Activated naive CD4-positive, alpha-beta T cell treated with anti-CD3 and anti-CD28 coated beads, Interleukin-2, amount 50 U/mL, for 24 hours (primary cell): ENCODE measurements at regions not wholly inside any gene's neighbourhood (a gene's known extent, or its start where the extent isn't known, plus 50 kb on each side); places are given as distances from the start of the nearest gene placed in this dataset.

ENCODE experiments used
- H3K27ac Mint-ChIP-seq: one replicate; pipeline ENCODE4 v1.8.0; 2021; ENCODE audit warnings: mild to moderate bottlenecking, mixed read lengths
- H3K27me3 Mint-ChIP-seq: one replicate; pipeline ENCODE4 v1.8.0; 2021; ENCODE audit warnings: mixed read lengths
- H3K36me3 Mint-ChIP-seq: one replicate; pipeline ENCODE4 v1.8.0; 2021; ENCODE audit warnings: mixed read lengths
- H3K4me1 Mint-ChIP-seq: one replicate; pipeline ENCODE4 v1.8.0; 2021; ENCODE audit warnings: mixed read lengths
- H3K4me3 Mint-ChIP-seq: one replicate; pipeline ENCODE4 v1.8.0; 2021; ENCODE audit warnings: mild to moderate bottlenecking, mixed read lengths
- H3K9me3 Mint-ChIP-seq: one replicate; pipeline ENCODE4 v1.8.0; 2021; ENCODE audit warnings: mixed read lengths

GRCh38 chr6:74069089-74069581 is 373.1 kb downstream of the CD109 start:
- Mint-ChIP-seq H3K36me3 (no peaks in the 10 kb centered on the region), H3K9me3 (no peaks in the 10 kb centered on the region), H3K27ac (no peak overlapping the region), H3K4me1 (no peaks in the 10 kb centered on the region), H3K27me3 (peaks cover 4% of the 10 kb centered on the region), H3K4me3 (no peak overlapping the region)

DNA sequence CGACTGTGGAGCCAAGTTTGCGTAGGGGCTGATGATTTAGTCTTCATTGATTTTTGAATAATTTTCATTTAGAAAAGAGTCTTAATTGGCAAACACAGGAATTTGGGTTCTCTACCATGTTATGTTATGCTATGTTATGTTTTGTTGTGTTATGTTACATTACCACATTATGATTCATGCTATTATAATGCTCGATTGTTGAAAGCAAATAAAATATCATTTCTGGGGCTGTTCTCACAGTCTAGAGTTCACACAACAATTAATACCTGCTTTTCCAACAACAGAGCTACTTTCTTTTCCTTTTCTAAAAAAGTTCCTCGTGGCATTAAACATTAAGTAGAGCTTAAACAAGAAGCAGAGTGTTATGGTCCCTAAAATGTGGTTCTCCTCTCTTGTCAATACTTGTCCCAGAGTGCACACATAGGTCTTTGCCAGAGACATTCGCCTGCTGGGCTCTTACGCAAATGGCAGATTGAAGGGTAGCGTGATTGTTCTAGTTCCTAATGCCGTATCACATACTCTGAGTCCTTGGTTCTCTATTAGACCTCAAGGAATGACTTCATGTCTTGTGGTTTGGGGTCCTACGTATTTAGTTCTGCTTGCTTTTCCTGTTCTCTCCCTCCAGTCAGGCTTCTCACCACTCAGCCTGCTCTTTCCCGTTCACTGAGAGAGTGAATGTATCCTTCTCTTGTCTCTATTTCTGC is 370.3 kb downstream of the CD109 start:
- Mint-ChIP-seq H3K27ac (no peak overlapping the region), H3K4me1 (no peaks in the 10 kb centered on the region), H3K27me3 (peaks cover 4% of the 10 kb centered on the region), H3K36me3 (no peaks in the 10 kb centered on the region), H3K4me3 (no peak overlapping the region), H3K9me3 (no peaks in the 10 kb centered on the region)

- no peaks in the 10 kb centered on the region for H3K9me3 Mint-ChIP-seq
- no peaks in the 10 kb centered on the region for H3K4me1 Mint-ChIP-seq
- H3K36me3 Mint-ChIP-seq: no peaks in the 10 kb centered on the region
- H3K4me3 Mint-ChIP-seq: no peak overlapping the region
- peaks cover 4% of the 10 kb centered on the region for H3K27me3 Mint-ChIP-seq
- H3K27ac Mint-ChIP-seq: no peak overlapping the region
These were observed 369.7 kb downstream of the CD109 start for GRCh38 chr6:74065705-74066104.

DNA sequence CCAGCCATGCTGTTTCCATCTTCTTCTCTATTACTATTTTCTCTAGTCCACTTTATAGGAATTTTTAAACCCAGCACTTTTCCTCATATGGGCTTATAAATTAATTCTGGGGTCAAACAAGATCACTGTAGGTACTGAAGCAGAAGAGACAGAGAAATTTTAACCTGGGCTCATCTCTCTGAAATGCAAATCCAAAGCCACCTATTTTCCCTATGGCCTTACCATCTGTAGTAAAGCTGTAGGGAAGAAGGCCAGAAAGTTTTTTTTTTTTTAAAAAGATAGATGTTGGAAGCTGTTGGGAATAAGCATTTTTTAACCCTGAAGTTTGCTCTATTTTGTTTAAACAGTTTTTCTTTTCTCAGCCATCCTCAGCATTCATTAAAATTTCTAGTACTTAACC is 367.4 kb downstream of the CD109 start:
- H3K36me3 Mint-ChIP-seq: no peaks in the 10 kb centered on the region
- peaks cover 2% of the 10 kb centered on the region for H3K27me3 Mint-ChIP-seq
- H3K4me1 Mint-ChIP-seq: no peaks in the 10 kb centered on the region
- no peaks in the 10 kb centered on the region for H3K9me3 Mint-ChIP-seq
- H3K27ac Mint-ChIP-seq: no peak overlapping the region
- no peak overlapping the region for H3K4me3 Mint-ChIP-seq

DNA sequence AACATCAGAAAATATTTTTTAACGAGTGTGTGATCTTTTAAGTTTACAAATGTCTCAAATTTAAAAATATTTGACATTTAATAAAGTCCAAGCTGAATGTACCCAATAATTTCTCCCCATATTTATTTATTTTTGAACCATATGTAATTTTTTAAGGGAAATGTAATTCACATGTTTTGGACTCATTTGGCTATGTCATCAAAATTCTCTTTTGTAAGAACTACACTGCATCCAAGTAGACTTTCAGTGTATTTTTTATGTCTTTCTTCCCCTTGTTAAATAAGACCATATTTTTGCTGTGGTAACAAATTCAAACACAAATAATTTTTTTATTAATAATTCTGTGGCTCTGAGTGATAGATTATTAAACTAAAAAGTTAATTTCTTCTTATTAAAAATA is 365.2 kb downstream of the CD109 start:
- no peaks in the 10 kb centered on the region for H3K36me3 Mint-ChIP-seq
- no peak overlapping the region for H3K27ac Mint-ChIP-seq
- H3K9me3 Mint-ChIP-seq: no peaks in the 10 kb centered on the region
- no peaks in the 10 kb centered on the region for H3K4me1 Mint-ChIP-seq
- H3K27me3 Mint-ChIP-seq: no peaks in the 10 kb centered on the region
- H3K4me3 Mint-ChIP-seq: no peak overlapping the region

- Mint-ChIP-seq H3K4me3 (no peak overlapping the region), H3K36me3 (no peaks in the 10 kb centered on the region), H3K9me3 (no peaks in the 10 kb centered on the region), H3K27ac (no peak overlapping the region), H3K27me3 (no peaks in the 10 kb centered on the region), H3K4me1 (no peaks in the 10 kb centered on the region)
These were observed 364.4 kb downstream of the CD109 start for GRCh38 chr6:74060354-74060753.

DNA sequence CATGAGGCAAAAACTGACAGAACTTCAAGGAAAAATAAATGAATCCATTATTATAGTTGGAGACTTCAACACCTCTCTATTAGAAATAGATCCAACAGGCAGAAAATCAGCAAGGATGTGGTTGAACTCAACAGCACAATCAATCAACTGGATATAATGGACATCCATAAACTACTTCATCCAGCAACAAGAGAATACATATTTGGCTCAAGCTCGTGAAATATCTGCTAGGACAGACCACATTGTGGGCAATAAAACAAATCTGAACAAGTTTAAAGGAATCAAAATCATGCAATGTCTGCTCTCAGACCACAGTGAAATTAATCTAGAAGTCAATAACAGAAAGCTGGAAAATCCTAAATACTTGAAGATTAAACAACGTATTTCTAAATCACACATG is 362.6 kb downstream of the CD109 start:
- Mint-ChIP-seq H3K27ac (no peak overlapping the region), H3K4me3 (no peak overlapping the region), H3K27me3 (no peaks in the 10 kb centered on the region), H3K9me3 (no peaks in the 10 kb centered on the region), H3K4me1 (no peaks in the 10 kb centered on the region), H3K36me3 (no peaks in the 10 kb centered on the region)

GRCh38 chr6:74057326-74057725 is 361.3 kb downstream of the CD109 start:
- H3K4me1 Mint-ChIP-seq: no peaks in the 10 kb centered on the region
- no peak overlapping the region for H3K27ac Mint-ChIP-seq
- H3K36me3 Mint-ChIP-seq: no peaks in the 10 kb centered on the region
- H3K4me3 Mint-ChIP-seq: no peak overlapping the region
- no peaks in the 10 kb centered on the region for H3K27me3 Mint-ChIP-seq
- no peaks in the 10 kb centered on the region for H3K9me3 Mint-ChIP-seq

DNA sequence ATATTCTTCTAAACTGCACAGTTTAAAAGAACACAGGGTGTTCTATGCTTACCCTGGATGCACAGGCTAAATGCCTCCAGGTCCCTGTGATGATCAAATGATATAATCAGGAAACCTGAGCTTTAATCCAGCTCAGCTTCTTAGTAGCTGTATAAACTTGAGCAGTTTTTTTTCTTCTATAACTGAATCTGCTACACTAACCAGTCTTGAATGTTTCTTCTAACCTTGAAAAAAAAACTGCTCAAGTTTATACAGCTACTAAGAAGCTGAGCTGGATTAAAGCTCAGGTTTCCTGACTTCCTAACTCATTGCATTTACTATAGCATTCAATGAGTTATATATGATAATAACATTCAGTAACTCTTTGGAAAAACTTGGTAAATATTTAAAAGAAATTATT is 358.2 kb downstream of the CD109 start:
- Mint-ChIP-seq H3K27me3 (peaks cover 2% of the 10 kb centered on the region), H3K9me3 (no peaks in the 10 kb centered on the region), H3K4me3 (no peak overlapping the region), H3K36me3 (no peaks in the 10 kb centered on the region), H3K4me1 (no peaks in the 10 kb centered on the region), H3K27ac (no peak overlapping the region)

- no peaks in the 10 kb centered on the region for H3K4me1 Mint-ChIP-seq
- no peak overlapping the region for H3K27ac Mint-ChIP-seq
- no peaks in the 10 kb centered on the region for H3K9me3 Mint-ChIP-seq
- no peak overlapping the region for H3K4me3 Mint-ChIP-seq
- H3K27me3 Mint-ChIP-seq: peaks cover 4% of the 10 kb centered on the region
- no peaks in the 10 kb centered on the region for H3K36me3 Mint-ChIP-seq
These were observed 354.9 kb downstream of the CD109 start for GRCh38 chr6:74050921-74051320.

GRCh38 chr6:74048387-74048786 is 352.4 kb downstream of the CD109 start:
- Mint-ChIP-seq H3K9me3 (no peaks in the 10 kb centered on the region), H3K4me3 (no peak overlapping the region), H3K27ac (no peak overlapping the region), H3K36me3 (no peaks in the 10 kb centered on the region), H3K4me1 (no peaks in the 10 kb centered on the region), H3K27me3 (peaks cover 4% of the 10 kb centered on the region)

DNA sequence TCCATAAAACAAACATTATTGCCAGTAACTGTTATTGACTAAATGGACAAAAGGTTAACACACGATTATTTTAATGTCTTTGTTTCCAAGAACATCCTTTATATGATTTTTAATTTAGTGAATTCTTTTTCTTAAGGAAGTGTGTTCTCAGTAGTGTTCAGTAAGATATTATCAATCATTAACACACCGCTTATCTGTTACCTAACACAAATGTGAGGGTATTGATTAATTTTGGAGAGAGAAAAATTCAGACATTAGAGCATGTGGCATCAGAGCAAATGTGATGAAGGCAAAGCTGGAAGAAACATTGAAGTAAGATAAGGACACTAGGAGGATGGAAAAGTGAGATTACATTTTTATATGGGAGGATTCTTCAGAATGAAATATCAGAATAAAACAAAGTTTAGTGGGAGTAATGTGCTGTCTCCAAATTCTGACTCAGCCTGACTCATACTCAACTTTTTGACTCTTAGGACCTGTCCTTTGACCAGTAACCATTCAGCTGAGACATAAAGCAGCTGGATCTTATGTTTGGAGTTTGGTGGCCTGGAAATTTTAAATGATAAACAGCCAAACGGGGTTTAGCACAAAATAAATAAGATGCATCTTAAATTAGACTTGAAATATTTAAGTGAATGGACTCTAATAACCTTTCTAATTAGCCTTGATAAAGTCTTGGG is 348.6 kb downstream of the CD109 start:
- H3K36me3 Mint-ChIP-seq: no peaks in the 10 kb centered on the region
- no peak overlapping the region for H3K27ac Mint-ChIP-seq
- peaks cover 5% of the 10 kb centered on the region for H3K9me3 Mint-ChIP-seq
- no peaks in the 10 kb centered on the region for H3K4me1 Mint-ChIP-seq
- peaks cover 2% of the 10 kb centered on the region for H3K27me3 Mint-ChIP-seq
- no peak overlapping the region for H3K4me3 Mint-ChIP-seq

GRCh38 chr6:74041420-74041819 is 345.4 kb downstream of the CD109 start:
- peaks cover 2% of the 10 kb centered on the region for H3K27me3 Mint-ChIP-seq

DNA sequence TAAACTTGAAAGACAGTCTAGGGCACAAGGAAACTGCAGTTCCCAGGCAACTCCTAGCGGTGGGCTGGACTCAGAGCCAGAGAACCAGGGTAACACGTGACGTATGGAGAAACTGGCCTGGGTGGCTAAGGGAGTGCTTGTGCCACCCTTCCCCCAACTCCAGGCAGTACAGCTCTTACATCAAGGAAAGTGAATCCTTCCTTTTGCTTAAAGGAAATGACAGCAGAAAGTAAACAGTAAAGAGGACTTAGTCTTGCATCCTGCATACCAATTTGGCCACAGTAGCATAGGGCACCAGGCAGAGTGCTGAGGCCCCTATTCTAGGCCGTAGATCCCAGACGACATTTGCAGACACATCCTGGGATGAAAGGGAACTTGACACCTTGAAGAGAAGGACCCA is 322.8 kb downstream of the CD109 start:
- Mint-ChIP-seq H3K36me3 (no peaks in the 10 kb centered on the region), H3K27ac (no peak overlapping the region), H3K9me3 (peaks cover 5% of the 10 kb centered on the region), H3K4me1 (no peaks in the 10 kb centered on the region), H3K27me3 (no peaks in the 10 kb centered on the region), H3K4me3 (no peak overlapping the region)

More at GRCh38 chr6:74041420-74041819, 345.4 kb downstream of the CD109 start:
- Mint-ChIP-seq H3K9me3 (peaks cover 9% of the 10 kb centered on the region), H3K4me1 (no peaks in the 10 kb centered on the region), H3K4me3 (no peak overlapping the region), H3K27ac (no peak overlapping the region), H3K36me3 (no peaks in the 10 kb centered on the region)

- Mint-ChIP-seq H3K27ac (no peak overlapping the region), H3K9me3 (peaks cover 5% of the 10 kb centered on the region), H3K27me3 (no peaks in the 10 kb centered on the region), H3K4me1 (no peaks in the 10 kb centered on the region), H3K36me3 (no peaks in the 10 kb centered on the region), H3K4me3 (no peak overlapping the region)
These were observed 319.4 kb downstream of the CD109 start for GRCh38 chr6:74015427-74015826.

GRCh38 chr6:74000666-74001490 is 304.9 kb downstream of the CD109 start:
- no peak overlapping the region for H3K27ac Mint-ChIP-seq
- no peaks in the 10 kb centered on the region for H3K27me3 Mint-ChIP-seq
- no peaks in the 10 kb centered on the region for H3K36me3 Mint-ChIP-seq
- H3K4me3 Mint-ChIP-seq: no peak overlapping the region
- H3K4me1 Mint-ChIP-seq: no peaks in the 10 kb centered on the region
- no peaks in the 10 kb centered on the region for H3K9me3 Mint-ChIP-seq
